GM12878 (cell line): ENCODE measurements at regions not wholly inside any gene's neighbourhood (a gene's known extent, or its start where the extent isn't known, plus 50 kb on each side); places are given as distances from the start of the nearest gene placed in this dataset.
"Not testable (repeated sequence)": the region's sequence is repeated elsewhere in the genome, so short reads cannot be mapped to it uniquely, and the experiment has no call there.

Experiments
- ATAC-seq: fragments of 200-7000 bp; cut with Tn5 transposase; 3 replicates; pipeline ENCODE4 v1.9.1; 2020; ENCODE audit warnings: mild to moderate bottlenecking, moderate library complexity
- BruUV-seq: library from RNA; stranded (reverse); fragments of 400-500 nt; replicated peaks from 2 replicates; lab custom pipeline; 2021; lab: Mats Ljungman, UMichigan
- CTCF ChIA-PET: fragments of 300-600 bp; sonication (Branson Sonifier 250); formaldehyde crosslinking; extraction: SDS; loops from one replicate; lab custom pipeline; 2021; ENCODE audit warnings: inconsistent platforms; lab: Yijun Ruan, JAX
- POLR2A ChIA-PET: fragments of 350-600 bp; formaldehyde crosslinking; extraction: SDS; loops from one replicate; lab custom pipeline; 2021; ENCODE audit warnings: inconsistent platforms; lab: Charles Lee
- RAD21 ChIA-PET: fragments of 300-600 bp; sonication (Branson Sonifier 250); formaldehyde crosslinking; loops from one replicate; lab custom pipeline; 2023; ENCODE audit warnings: antibody characterized with exemption; ENCODE audit not compliant: unreplicated experiment; lab: Charles Lee
- SMC1A ChIA-PET: fragments of 300-600 bp; sonication (Branson Sonifier 250); formaldehyde crosslinking; loops from one replicate; lab custom pipeline; 2023; ENCODE audit not compliant: unreplicated experiment, uncharacterized antibody; lab: Charles Lee
- DNase-seq: peaks from one replicate; pipeline ENCODE4 v3.0.0-alpha.2; 2011; ENCODE audit warnings: low read depth, low spot score
- FAIRE-seq: peaks from 3 replicates; lab custom pipeline; 2011; peaks lifted over from hg19 to GRCh38; lab: Jason Lieb, UNC
- H2AFZ ChIP-seq: 2 replicates; pipeline ENCODE4 v1.6.0; 2011; ENCODE audit warnings: low read depth, low read length, control low read depth; ENCODE audit not compliant: control insufficient read depth
- H3K27ac ChIP-seq: 2 replicates; pipeline ENCODE4 v1.5.1; 2011; ENCODE audit warnings: control low read depth; ENCODE audit not compliant: control insufficient read depth, insufficient read depth
- H3K27me3 ChIP-seq, 2 experiments: replicated peaks in 1 of 2; 2 replicates each; pipeline versions ENCODE4 v1.6.0 to v1.6.1; 2011; ENCODE audit warnings: low read length in 1 of 2; ENCODE audit not compliant: control insufficient read depth in 2 of 2, insufficient read depth in 2 of 2
- H3K36me3 ChIP-seq, 2 experiments: 2 replicates each; pipeline ENCODE4 v1.5.1; 2011; ENCODE audit warnings: low read length in 1 of 2; ENCODE audit not compliant: control insufficient read depth in 2 of 2, insufficient read depth in 2 of 2
- H3K4me1 ChIP-seq: 2 replicates; pipeline ENCODE4 v1.6.1; 2011; ENCODE audit warnings: mild to moderate bottlenecking, low read length, moderate library complexity, mixed read lengths; ENCODE audit not compliant: control insufficient read depth, insufficient read depth
- H3K4me2 ChIP-seq: 2 replicates; pipeline ENCODE4 v1.6.0; 2011; ENCODE audit warnings: control low read depth; ENCODE audit not compliant: control insufficient read depth, insufficient read depth
- H3K4me3 ChIP-seq: fragments of 200-600 bp; sonication (generic); 2 replicates; pipeline ENCODE4 v1.5.1; 2016
- H3K79me2 ChIP-seq: 2 replicates; pipeline ENCODE4 v1.6.0; 2011; ENCODE audit warnings: low read length; ENCODE audit not compliant: control insufficient read depth, insufficient read depth
- H3K9ac ChIP-seq: 2 replicates; pipeline ENCODE4 v1.8.0; 2011; ENCODE audit warnings: low read length, control low read depth, mixed read lengths; ENCODE audit not compliant: control insufficient read depth, insufficient read depth
- H3K9me3 ChIP-seq: replicated peaks from 3 replicates; pipeline ENCODE4 v1.5.1; 2011; ENCODE audit warnings: mild to moderate bottlenecking, low read length; ENCODE audit not compliant: control insufficient read depth, insufficient read depth
- H4K20me1 ChIP-seq: 2 replicates; pipeline ENCODE4 v1.6.0; 2011; ENCODE audit not compliant: control insufficient read depth, insufficient read depth
- ZNF24 ChIP-seq: fragments of 450-650 bp; IDR thresholded peaks from 2 replicates; pipeline ENCODE4 v1.6.1; 2017; ENCODE audit warnings: antibody characterized with exemption, mild to moderate bottlenecking
- WGBS: methylation state at CpG from one replicate; pipeline ENCODE4 v1.1.6; 2016; ENCODE audit warnings: low lambda C conversion rate; ENCODE audit not compliant: insufficient replicate concordance, insufficient coverage; ENCODE audit errors: missing lambda C conversion rate; 5-methylcytosine and 5-hydroxymethylcytosine counted together
- in situ Hi-C: fragments of 300-500 bp; cut with MboI; formaldehyde crosslinking; loops from 9 replicates; pipeline ENCODE4 v1.14.3; 2018; ENCODE audit warnings: mixed read lengths
- intact Hi-C: fragments of 100-400 bp; cut with micrococcal nuclease; formaldehyde crosslinking; loops from one replicate; pipeline ENCODE4 v1.14.2; 2022; ENCODE audit not compliant: unreplicated experiment

GRCh38 chr7:65145008-65145407, 138.5 kb upstream of the ERV3-1 start:
- SMC1A ChIA-PET, H3K27ac ChIP-seq, intact Hi-C loops, in situ Hi-C loops, ATAC-seq: not testable (repeated sequence)
- TF ChIP-seq ZNF24 = peak; percentile 94
- TF ChIP-seq, all 136 proteins: peak for 1; not testable (repeated sequence) for 135
- CTCF ChIA-PET, H3K4me1 ChIP-seq, H3K9me3 ChIP-seq, H3K27me3 ChIP-seq, H3K4me3 ChIP-seq, H3K36me3 ChIP-seq, H2AFZ ChIP-seq, RAD21 ChIA-PET, BruUV-seq, H3K9ac ChIP-seq, H3K4me2 ChIP-seq, FAIRE-seq, POLR2A ChIA-PET, DNase-seq, H3K79me2 ChIP-seq, H4K20me1 ChIP-seq: not testable (repeated sequence)
- 50% methylated on average over 1 of the region's 1 CpG for WGBS

GRCh38 chr7:65144557-65144956, 138.1 kb upstream of the ERV3-1 start:
- ATAC-seq, H3K36me3 ChIP-seq, H3K4me1 ChIP-seq, CTCF ChIA-PET, BruUV-seq, POLR2A ChIA-PET, H3K4me2 ChIP-seq, H3K27me3 ChIP-seq, H3K79me2 ChIP-seq, H3K9me3 ChIP-seq, in situ Hi-C loops, SMC1A ChIA-PET, H4K20me1 ChIP-seq, RAD21 ChIA-PET, H3K4me3 ChIP-seq, H3K27ac ChIP-seq, FAIRE-seq, H3K9ac ChIP-seq, H2AFZ ChIP-seq, DNase-seq, intact Hi-C loops: not testable (repeated sequence)
- WGBS = 9% methylated on average over 2 of the region's 2 CpGs
- TF ChIP-seq ZNF24 = peak; percentile 3
